ENCODE measurements at regions not wholly inside any gene's neighbourhood (a gene's known extent, or its start where the extent isn't known, plus 50 kb on each side); places are given as distances from the start of the nearest gene placed in this dataset.

GRCh38 chr5:105371169-105371568 is 1808.6 kb upstream of the NUDT12 start:
- H3K9me3 ChIP-seq (ENCODE audit: control insufficient read depth, insufficient read depth, low read length): no peaks in the 10 kb centered on the region
- H3K27me3 ChIP-seq (ENCODE audit: control insufficient read depth, insufficient read depth, low read length): no peaks in the 10 kb centered on the region
- no peak for TF ChIP-seq CTCF (IDR thresholded peaks at IDR 0.05; ENCODE audit: low read depth, low read length)
- no peak overlapping the region for H3K27ac ChIP-seq (ENCODE audit: low read depth, low read length)
- CTCF ChIA-PET: no interaction called here
- DNase-seq (ENCODE audit: low read depth, low spot score): no peak
- POLR2A ChIA-PET: no interaction called here
- no peak overlapping the region for H3K4me3 ChIP-seq (ENCODE audit: low read depth, low read length)

DNA sequence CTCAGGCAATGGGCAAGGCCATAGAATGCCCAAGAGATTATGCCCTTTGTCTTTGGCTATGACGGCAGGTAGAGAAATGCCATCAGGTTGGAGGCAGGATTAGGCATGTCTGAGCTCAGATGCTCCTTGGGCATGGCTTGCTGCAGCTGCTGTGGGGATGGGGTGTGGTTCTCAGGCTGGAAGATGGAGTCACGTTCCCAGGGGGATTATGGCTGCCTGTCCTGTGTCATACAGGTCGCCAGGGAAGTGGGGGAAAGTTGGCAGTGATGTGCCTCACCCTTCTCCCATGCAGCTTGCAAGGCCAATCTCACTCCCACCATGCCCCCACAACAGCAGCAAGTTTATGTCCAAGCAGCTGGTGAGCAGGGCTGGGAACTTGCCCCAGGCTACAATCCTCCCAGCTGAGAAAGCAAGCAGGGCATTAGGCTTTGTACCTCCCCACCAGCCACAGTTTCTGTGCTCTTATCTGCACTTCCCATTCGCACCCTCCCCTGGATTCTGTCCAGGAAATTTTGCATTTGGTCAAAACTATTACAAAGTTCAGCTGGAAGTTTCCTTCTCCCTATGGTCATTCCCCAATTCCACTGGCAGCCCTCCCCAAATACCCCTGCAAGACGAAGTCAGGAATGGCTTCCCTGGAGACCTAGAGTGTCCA is 1788.0 kb upstream of the NUDT12 start:
- Histone ChIP-seq H3K4me3 (ENCODE audit: low read depth, low read length) (no peak overlapping the region), H3K27ac (ENCODE audit: low read depth, low read length) (no peak overlapping the region), H3K27me3 (ENCODE audit: control insufficient read depth, insufficient read depth, low read length) (no peaks in the 10 kb centered on the region), H3K9me3 (ENCODE audit: control insufficient read depth, insufficient read depth, low read length) (peaks cover 5% of the 10 kb centered on the region; the same call in 1 of the 2 replicates)
- ChIA-PET CTCF (interaction anchor here (0.5 kb wide), 1 partner anchor 395 kb away, joined by 3 read pairs; no protein-coding TSS in a partner anchor), POLR2A (no interaction called here)
- no peak for DNase-seq (ENCODE audit: low read depth, low spot score)
- TF ChIP-seq CTCF (IDR thresholded peaks at IDR 0.05; ENCODE audit: low read depth, low read length): no peak

GRCh38 chr5:105331558-105331957 is 1769.0 kb upstream of the NUDT12 start:
- no peak for DNase-seq (ENCODE audit: low read depth, low spot score)
- H3K4me3 ChIP-seq (ENCODE audit: low read depth, low read length): no peak overlapping the region
- no peaks in the 10 kb centered on the region for H3K9me3 ChIP-seq (ENCODE audit: control insufficient read depth, insufficient read depth, low read length)
- TF ChIP-seq CTCF (IDR thresholded peaks at IDR 0.05; ENCODE audit: low read depth, low read length): no peak
- POLR2A ChIA-PET: no interaction called here
- H3K27me3 ChIP-seq (ENCODE audit: control insufficient read depth, insufficient read depth, low read length): no peaks in the 10 kb centered on the region
- no peak overlapping the region for H3K27ac ChIP-seq (ENCODE audit: low read depth, low read length)
- CTCF ChIA-PET: no interaction called here

DNA sequence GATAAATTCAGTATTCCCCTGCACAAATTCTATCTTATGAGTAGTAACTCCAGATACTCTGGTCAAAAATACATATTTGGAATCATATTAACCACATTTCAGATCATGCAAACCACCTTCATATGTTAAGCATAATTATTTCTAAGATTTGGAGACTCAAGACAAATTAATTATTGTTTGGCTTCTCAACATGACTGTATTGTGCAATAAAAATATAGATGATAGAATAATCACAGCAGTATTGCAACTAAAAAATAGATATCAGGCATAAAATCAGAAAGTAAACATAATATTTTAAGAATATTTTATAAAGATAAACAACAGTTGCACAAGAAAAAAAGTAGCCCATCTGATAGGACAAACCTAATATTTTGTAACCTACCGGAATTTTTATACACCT is 1767.6 kb upstream of the NUDT12 start:
- no peak overlapping the region for H3K4me3 ChIP-seq (ENCODE audit: low read depth, low read length)
- H3K27ac ChIP-seq (ENCODE audit: low read depth, low read length): no peak overlapping the region
- CTCF ChIA-PET: no interaction called here
- no peak for DNase-seq (ENCODE audit: low read depth, low spot score)
- no peak for TF ChIP-seq CTCF (IDR thresholded peaks at IDR 0.05; ENCODE audit: low read depth, low read length)
- no peaks in the 10 kb centered on the region for H3K27me3 ChIP-seq (ENCODE audit: control insufficient read depth, insufficient read depth, low read length)
- POLR2A ChIA-PET: no interaction called here
- H3K9me3 ChIP-seq (ENCODE audit: control insufficient read depth, insufficient read depth, low read length): no peaks in the 10 kb centered on the region

DNA sequence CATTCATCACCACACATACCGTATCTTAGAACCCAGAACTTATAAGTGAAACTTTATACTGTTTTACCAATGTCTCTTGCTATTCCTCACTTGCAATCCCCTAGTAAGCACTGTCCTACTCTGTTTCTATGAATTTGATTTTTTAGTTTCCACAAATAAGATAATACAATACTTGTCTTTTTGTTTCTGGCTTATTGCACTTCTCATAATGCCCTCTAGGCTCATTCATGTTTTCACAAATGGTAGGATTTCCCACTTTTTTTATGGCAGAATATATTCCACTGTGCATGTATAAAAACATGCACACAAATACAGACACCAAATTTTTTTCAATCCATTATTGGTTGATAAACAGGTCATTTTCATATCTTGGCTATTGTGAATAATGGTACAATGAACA is 1742.3 kb upstream of the NUDT12 start:
- H3K9me3 ChIP-seq (ENCODE audit: control insufficient read depth, insufficient read depth, low read length): no peaks in the 10 kb centered on the region
- no peak overlapping the region for H3K4me3 ChIP-seq (ENCODE audit: low read depth, low read length)
- DNase-seq (ENCODE audit: low read depth, low spot score): no peak
- H3K27me3 ChIP-seq (ENCODE audit: control insufficient read depth, insufficient read depth, low read length): no peaks in the 10 kb centered on the region
- no peak for TF ChIP-seq CTCF (IDR thresholded peaks at IDR 0.05; ENCODE audit: low read depth, low read length)
- ChIA-PET POLR2A (no interaction called here), CTCF (no interaction called here)
- H3K27ac ChIP-seq (ENCODE audit: low read depth, low read length): no peak overlapping the region
